Right cardiac atrium (tissue), 5 donors: ENCODE measurements at regions not wholly inside any gene's neighbourhood (a gene's known extent, or its start where the extent isn't known, plus 50 kb on each side); places are given as distances from the start of the nearest gene placed in this dataset.

Experiments
- ATAC-seq, 2 donors: fragments of 200-7000 bp; cut with Tn5 transposase; one replicate each; pipeline versions ENCODE4 v1.8.0 to v1.9.1; 2020; ENCODE audit warnings: moderate library complexity in 2 of 2, mild to moderate bottlenecking in 1 of 2
- DNase-seq, 3 donors: peaks; one replicate each; pipeline ENCODE4 v3.0.0-alpha.2; 2020
- H3K27ac ChIP-seq: one replicate; pipeline ENCODE4 v1.5.1; 2013; ENCODE audit warnings: mild to moderate bottlenecking, low read length, control low read depth, moderate library complexity
- H3K27me3 ChIP-seq: one replicate; pipeline ENCODE4 v1.6.1; 2013; ENCODE audit not compliant: control insufficient read depth, insufficient read depth
- H3K4me1 ChIP-seq: one replicate; pipeline ENCODE4 v1.6.1; 2013; ENCODE audit warnings: low read length; ENCODE audit not compliant: control insufficient read depth, insufficient read depth
- H3K4me3 ChIP-seq: one replicate; pipeline ENCODE4 v1.5.1; 2013; ENCODE audit warnings: low read length, control low read depth
- H3K9me3 ChIP-seq: one replicate; pipeline ENCODE4 v1.6.1; 2013; ENCODE audit warnings: low read length; ENCODE audit not compliant: control insufficient read depth
- WGBS: extraction: QIAGEN DNeasy Blood & Tissue Kit; methylation state at CpG from one replicate; pipeline ENCODE4 v1.1.7; 2013; 5-methylcytosine and 5-hydroxymethylcytosine counted together
- intact Hi-C, 4 donors: fragments of 100-400 bp; cut with DNase I; formaldehyde crosslinking; loops; one replicate each; pipeline versions ENCODE4 v1.11.0 to v1.14.0; 2022 to 2023
- donor health status: healthy with polysubstance abuse.
- donor health status: DM: no; HTN: yes; CAD: no.
- donor health status: DM: no; HTN: no; CAD: no.
- donor health status: DM: no; HTN: yes; CAD: no; lungs with severe emphysema.
- donor health status: DM: yes; HTN: yes; CAD: no.

- intact Hi-C loops, result no loop called here
- no peaks in the 10 kb centered on the region for H3K27me3 ChIP-seq
- no peak overlapping the region for H3K4me3 ChIP-seq
- ATAC-seq (no peak), DNase-seq (no peak)
- H3K9me3 ChIP-seq, result no peaks in the 10 kb centered on the region
- no peaks in the 10 kb centered on the region for H3K4me1 ChIP-seq
- no peak overlapping the region for H3K27ac ChIP-seq
Measured at GRCh38 chr12:67370979-67371378, 101.8 kb downstream of the CAND1 start.

- Histone ChIP-seq H3K4me3 (no peak overlapping the region), H3K27ac (no peak overlapping the region), H3K4me1 (no peaks in the 10 kb centered on the region), H3K9me3 (no peaks in the 10 kb centered on the region), H3K27me3 (no peaks in the 10 kb centered on the region)
- intact Hi-C loops, result no loop called here
- WGBS, result 92% methylated on average over 4 of the region's 4 CpGs
- ATAC-seq (no peak), DNase-seq (no peak)
Measured at GRCh38 chr12:67377021-67377420, 107.9 kb downstream of the CAND1 start.

- 87% methylated on average over 4 of the region's 4 CpGs for WGBS
- no peak overlapping the region for H3K4me3 ChIP-seq
- no peaks in the 10 kb centered on the region for H3K27me3 ChIP-seq
- no peaks in the 10 kb centered on the region for H3K4me1 ChIP-seq
- no peak overlapping the region for H3K27ac ChIP-seq
- ATAC-seq, result no peak
- DNase-seq, result no peak
- intact Hi-C loops, result no loop called here
- no peaks in the 10 kb centered on the region for H3K9me3 ChIP-seq
Measured at GRCh38 chr12:67377541-67377940, 108.4 kb downstream of the CAND1 start.

- 54% methylated on average over 4 of the region's 4 CpGs for WGBS
- Histone ChIP-seq H3K4me3 (no peak overlapping the region), H3K27ac (no peak overlapping the region), H3K27me3 (no peaks in the 10 kb centered on the region), H3K9me3 (no peaks in the 10 kb centered on the region), H3K4me1 (no peaks in the 10 kb centered on the region)
- ATAC-seq, result no peak
- DNase-seq, result no peak
- intact Hi-C loops, result no loop called here
Measured at GRCh38 chr12:67382241-67382871, 113.2 kb downstream of the CAND1 start.

GRCh38 chr12:67386869-67387565 lies 117.9 kb downstream of the CAND1 start:
- H3K4me3 ChIP-seq, result no peak overlapping the region
- 63% methylated on average over 4 of the region's 4 CpGs for WGBS
- DNase-seq, result no peak
- ATAC-seq, result no peak
- no peaks in the 10 kb centered on the region for H3K4me1 ChIP-seq
- no peak overlapping the region for H3K27ac ChIP-seq
- intact Hi-C loops, result no loop called here
- no peaks in the 10 kb centered on the region for H3K9me3 ChIP-seq
- no peaks in the 10 kb centered on the region for H3K27me3 ChIP-seq

- Histone ChIP-seq H3K27ac (no peak overlapping the region), H3K4me1 (no peaks in the 10 kb centered on the region), H3K9me3 (no peaks in the 10 kb centered on the region), H3K27me3 (no peaks in the 10 kb centered on the region), H3K4me3 (no peak overlapping the region)
- intact Hi-C loops, result no loop called here
- DNase-seq, result no peak
- ATAC-seq, result no peak
- WGBS, result 56% methylated on average over 3 of the region's 3 CpGs
Measured at GRCh38 chr12:67388331-67389138, 119.4 kb downstream of the CAND1 start.

- WGBS, result 84% methylated on average over 4 of the region's 4 CpGs
- no peaks in the 10 kb centered on the region for H3K4me1 ChIP-seq
- H3K27ac ChIP-seq, result no peak overlapping the region
- DNase-seq (no peak), ATAC-seq (no peak)
- H3K9me3 ChIP-seq, result no peaks in the 10 kb centered on the region
- intact Hi-C loops, result no loop called here
- no peaks in the 10 kb centered on the region for H3K27me3 ChIP-seq
- H3K4me3 ChIP-seq, result no peak overlapping the region
Measured at GRCh38 chr12:67390273-67390672, 121.1 kb downstream of the CAND1 start.

- no peaks in the 10 kb centered on the region for H3K27me3 ChIP-seq
- WGBS, result 59% methylated on average over 1 of the region's 1 CpG
- intact Hi-C loops, result no loop called here
- H3K27ac ChIP-seq, result no peak overlapping the region
- no peaks in the 10 kb centered on the region for H3K9me3 ChIP-seq
- no peaks in the 10 kb centered on the region for H3K4me1 ChIP-seq
- peak in 1 of 2 donors; percentile 51 for ATAC-seq
- DNase-seq, result no peak
- no peak overlapping the region for H3K4me3 ChIP-seq
Measured at GRCh38 chr12:67391034-67391433, 121.9 kb downstream of the CAND1 start.

- intact Hi-C loops, result no loop called here
- Histone ChIP-seq H3K27me3 (no peaks in the 10 kb centered on the region), H3K27ac (no peak overlapping the region), H3K4me1 (no peaks in the 10 kb centered on the region), H3K9me3 (no peaks in the 10 kb centered on the region), H3K4me3 (no peak overlapping the region)
- no peak for ATAC-seq
- DNase-seq, result no peak
- 89% methylated on average over 2 of the region's 2 CpGs for WGBS
Measured at GRCh38 chr12:67391656-67392055, 122.5 kb downstream of the CAND1 start.

- intact Hi-C loops, result no loop called here
- H3K27ac ChIP-seq, result no peak overlapping the region
- 30% methylated on average over 6 of the region's 6 CpGs for WGBS
- H3K9me3 ChIP-seq, result no peaks in the 10 kb centered on the region
- ATAC-seq (peak; percentile 93 to 94), DNase-seq (peak; percentile 64 to 84 (median 80))
- no peak overlapping the region for H3K4me3 ChIP-seq
- no peaks in the 10 kb centered on the region for H3K4me1 ChIP-seq
- no peaks in the 10 kb centered on the region for H3K27me3 ChIP-seq
Measured at GRCh38 chr12:67394550-67394949, 125.4 kb downstream of the CAND1 start.

- DNase-seq (no peak), ATAC-seq (no peak)
- no peak overlapping the region for H3K27ac ChIP-seq
- intact Hi-C loops, result no loop called here
- H3K4me3 ChIP-seq, result no peak overlapping the region
- peaks cover 2% of the 10 kb centered on the region for H3K9me3 ChIP-seq
- 88% methylated on average over 4 of the region's 4 CpGs for WGBS
- no peaks in the 10 kb centered on the region for H3K27me3 ChIP-seq
- H3K4me1 ChIP-seq, result no peaks in the 10 kb centered on the region
Measured at GRCh38 chr12:67400742-67401141, 131.6 kb downstream of the CAND1 start.
